ENCODE measurements at regions not wholly inside any gene's neighbourhood (a gene's known extent, or its start where the extent isn't known, plus 50 kb on each side); places are given as distances from the start of the nearest gene placed in this dataset.
"Not testable (repeated sequence)": the region's sequence is repeated elsewhere in the genome, so short reads cannot be mapped to it uniquely, and the experiment has no call there.

- intact Hi-C loops (cut with DNase I) = no loop called here
- ATAC-seq (no peak), DNase-seq (no peak)
- H3K4me3 ChIP-seq = no peak overlapping the region
- peaks cover 11% of the 10 kb centered on the region for H3K9me3 ChIP-seq
- no peaks in the 10 kb centered on the region for H3K36me3 ChIP-seq
- no peak overlapping the region for H3K27ac ChIP-seq
- H3K27me3 ChIP-seq (ENCODE audit: low read depth) = no peaks in the 10 kb centered on the region
- no peak for TF ChIP-seq CTCF (IDR thresholded peaks at IDR 0.05)
- no peaks in the 10 kb centered on the region for H3K4me1 ChIP-seq
These were observed 276.2 kb upstream of the TRIM48 start for GRCh38 chr11:54985731-54986130.

GRCh38 chr11:55028837-55029236 lies 233.1 kb upstream of the TRIM48 start:
- H3K9me3 ChIP-seq = peaks cover 87% of the 10 kb centered on the region
- H3K36me3 ChIP-seq; H3K4me1 ChIP-seq; H3K4me3 ChIP-seq; ATAC-seq; intact Hi-C loops (cut with DNase I); H3K27me3 ChIP-seq (ENCODE audit: low read depth); H3K27ac ChIP-seq; DNase-seq: not testable (repeated sequence)

GRCh38 chr11:55054723-55055122 lies 207.2 kb upstream of the TRIM48 start:
- no peak for TF ChIP-seq CTCF (IDR thresholded peaks at IDR 0.05)
- DNase-seq (no peak), ATAC-seq (no peak)
- Histone ChIP-seq H3K27ac (no peak overlapping the region), H3K36me3 (no peaks in the 10 kb centered on the region), H3K27me3 (ENCODE audit: low read depth) (no peaks in the 10 kb centered on the region), H3K4me3 (no peak overlapping the region), H3K4me1 (no peaks in the 10 kb centered on the region), H3K9me3 (peaks cover 67% of the 10 kb centered on the region)
- intact Hi-C loops (cut with DNase I) = no loop called here

- intact Hi-C loops (cut with DNase I); H3K27ac ChIP-seq; H3K4me3 ChIP-seq; H3K36me3 ChIP-seq; H3K27me3 ChIP-seq (ENCODE audit: low read depth); H3K4me1 ChIP-seq; ATAC-seq: not testable (repeated sequence)
- peaks cover 45% of the 10 kb centered on the region for H3K9me3 ChIP-seq
- peak; percentile 14 for DNase-seq
These were observed 177.4 kb upstream of the TRIM48 start for GRCh38 chr11:55084588-55084987.

- DNase-seq = no peak
- H3K27me3 ChIP-seq (ENCODE audit: low read depth) = no peaks in the 10 kb centered on the region
- no peak for ATAC-seq
- no peaks in the 10 kb centered on the region for H3K36me3 ChIP-seq
- no peak overlapping the region for H3K27ac ChIP-seq
- no peak overlapping the region for H3K4me3 ChIP-seq
- peaks cover 56% of the 10 kb centered on the region for H3K9me3 ChIP-seq
- no peaks in the 10 kb centered on the region for H3K4me1 ChIP-seq
- intact Hi-C loops (cut with DNase I) = no loop called here
- no peak for TF ChIP-seq CTCF (IDR thresholded peaks at IDR 0.05)
These were observed 155.6 kb upstream of the TRIM48 start for GRCh38 chr11:55106391-55106790.
